DND-41 (cell line): ENCODE measurements at regions not wholly inside any gene's neighbourhood (a gene's known extent, or its start where the extent isn't known, plus 50 kb on each side); places are given as distances from the start of the nearest gene placed in this dataset.

ENCODE experiments used
- CTCF ChIP-seq: IDR thresholded peaks from 2 replicates; pipeline ENCODE4 v1.5.1; 2012; ENCODE audit warnings: borderline replicate concordance, low read length, moderate library complexity, mild to moderate bottlenecking; ENCODE audit not compliant: poor library complexity, severe bottlenecking; ENCODE audit errors: extremely low read depth
- EZH2 ChIP-seq: IDR thresholded peaks from 3 replicates; pipeline ENCODE4 v1.6.1; 2012; ENCODE audit warnings: borderline replicate concordance, low read depth, mild to moderate bottlenecking, moderate library complexity, low read length, inconsistent platforms; ENCODE audit not compliant: severe bottlenecking

DNA sequence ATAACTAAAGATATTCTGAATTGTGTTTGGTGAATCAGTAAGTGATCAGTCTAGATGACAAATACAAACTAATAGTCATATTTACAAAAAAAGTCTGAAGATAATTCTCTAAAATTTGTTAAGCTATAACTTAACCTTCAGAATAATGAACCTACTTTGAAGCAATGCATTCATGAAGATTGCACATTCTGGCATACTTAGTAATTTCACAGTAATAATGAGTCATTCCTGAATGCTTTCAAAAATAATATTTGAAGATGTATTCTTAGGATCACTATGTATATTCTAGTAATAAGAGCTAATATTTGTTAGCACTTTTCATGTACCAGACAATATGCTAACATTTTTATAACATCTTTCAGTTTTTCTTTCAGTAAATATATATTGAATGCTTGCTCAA, 756.7 kb upstream of the SLIT2 start:
- no peak for TF ChIP-seq EZH2
- no peak for TF ChIP-seq CTCF
